NCI-H1417 (cell line): ENCODE measurements at regions not wholly inside any gene's neighbourhood (a gene's known extent, or its start where the extent isn't known, plus 50 kb on each side); places are given as distances from the start of the nearest gene placed in this dataset.

ENCODE experiments used
- DNase-seq, 3 experiments: peaks; one replicate each; lab custom pipeline; 2025; lab: John Stamatoyannopoulos, UW

DNA sequence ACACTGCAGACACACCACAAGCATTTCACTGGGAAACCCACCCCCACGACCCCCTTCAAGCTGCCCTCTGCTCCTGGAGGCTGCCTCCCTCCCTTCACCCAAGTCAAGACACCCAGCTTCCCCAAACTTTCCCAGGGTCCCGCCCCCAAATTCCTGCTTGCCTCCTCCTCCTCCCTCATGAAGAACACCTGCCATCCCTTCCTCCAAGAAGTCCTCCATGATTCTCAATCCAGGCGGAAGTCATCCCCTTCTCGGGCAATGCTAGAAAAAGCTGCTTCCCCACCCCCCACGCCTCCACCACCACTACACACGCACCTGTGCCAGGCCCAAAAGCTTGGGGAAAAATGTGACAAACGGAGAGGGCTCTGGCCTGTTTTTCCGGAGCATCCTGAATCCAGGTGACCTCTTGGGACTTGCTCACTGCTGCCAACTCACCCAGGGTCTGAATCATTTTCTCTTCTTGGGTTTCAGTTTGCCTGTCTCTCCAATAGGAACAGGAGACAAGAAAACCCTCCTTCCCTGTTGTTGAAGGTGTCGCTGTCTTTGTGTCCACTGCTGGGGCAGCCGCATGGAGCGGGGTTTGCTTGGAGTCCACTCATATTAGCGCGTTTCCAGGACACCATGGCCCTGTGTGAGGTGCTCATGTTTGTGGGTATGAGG lies 101.0 kb upstream of the CASZ1 start:
- DNase-seq: no peak

DNA sequence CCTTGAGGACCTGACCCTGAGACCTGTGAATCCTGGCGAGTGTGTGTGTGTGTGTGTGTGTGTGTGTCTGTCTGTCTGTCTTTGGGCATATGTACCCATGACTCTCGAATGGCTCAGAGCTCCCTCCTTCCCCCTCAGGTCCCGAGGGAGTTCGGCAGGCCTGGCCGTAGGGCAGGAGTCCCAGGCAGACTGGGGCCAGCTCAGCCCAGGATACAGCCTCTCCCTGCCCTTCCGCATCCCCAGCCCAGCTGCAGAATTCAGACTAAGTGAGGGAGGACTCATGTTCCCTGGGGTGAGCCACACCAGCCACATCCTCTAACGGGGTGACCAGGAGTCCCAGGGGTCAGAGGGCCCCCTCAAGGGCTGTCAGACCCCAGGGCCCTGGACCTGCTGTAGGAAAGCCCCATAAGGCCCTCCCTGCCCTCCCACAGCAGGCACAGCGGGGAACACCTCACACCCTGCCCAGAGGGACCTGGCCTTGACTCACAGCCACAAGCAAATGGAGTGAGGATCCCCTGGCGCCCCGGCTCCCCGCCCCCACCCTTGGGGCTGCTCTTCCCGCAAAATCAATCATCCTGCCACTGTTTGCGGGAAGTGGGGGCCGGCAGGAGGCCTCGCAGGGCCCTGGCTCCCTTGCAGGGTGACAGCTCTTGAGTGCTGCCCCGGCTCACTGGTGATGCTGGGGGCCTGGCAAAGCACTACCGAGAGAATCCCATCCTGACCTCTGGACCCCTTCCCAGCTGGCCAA lies 101.7 kb upstream of the CASZ1 start:
- peak in 2 of 3 experiments; percentile 46 to 60 for DNase-seq

DNA sequence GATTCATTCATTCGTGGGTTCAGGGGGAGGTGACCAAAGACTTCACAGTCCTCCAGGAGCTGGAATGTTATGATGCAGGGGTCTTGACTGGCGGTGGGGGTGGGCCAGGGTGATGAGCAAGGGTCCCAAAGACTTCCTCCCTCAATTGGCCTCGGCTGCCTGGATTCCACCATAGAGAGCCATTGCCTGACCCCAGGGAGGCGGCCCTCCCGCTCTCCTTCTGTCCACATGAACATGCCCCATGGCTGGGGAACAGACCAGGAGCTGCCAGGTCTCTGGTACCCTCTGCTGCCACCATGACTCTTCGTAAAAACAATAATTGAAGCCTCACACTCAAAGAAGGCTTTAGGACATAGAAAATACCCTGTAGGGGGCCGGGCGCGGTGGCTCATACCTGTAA lies 102.5 kb upstream of the CASZ1 start:
- no peak for DNase-seq

GRCh38 chr1:10899490-10900250 lies 103.2 kb upstream of the CASZ1 start:
- no peak for DNase-seq

DNA sequence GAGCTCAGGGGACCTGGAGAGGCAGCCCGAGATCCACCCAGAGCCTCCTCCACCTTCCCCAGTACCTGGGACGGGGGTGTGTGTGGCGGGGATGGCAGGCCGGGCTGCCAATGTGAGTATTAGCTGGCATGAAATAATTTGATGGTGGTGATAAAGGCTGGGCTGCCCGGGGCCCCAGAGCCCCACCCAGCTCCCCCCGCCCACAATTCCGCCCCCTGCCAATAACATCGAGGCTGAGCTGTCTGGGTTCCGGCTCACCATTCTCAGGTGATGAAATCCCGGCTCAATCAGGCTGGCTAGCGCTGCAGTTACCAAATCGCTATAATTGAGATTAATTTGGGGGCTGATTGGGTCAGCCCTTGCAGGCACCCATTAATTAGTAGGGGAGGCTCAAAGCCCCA lies 103.8 kb upstream of the CASZ1 start:
- DNase-seq: peak in 2 of 3 experiments; percentile 94 to 96

DNA sequence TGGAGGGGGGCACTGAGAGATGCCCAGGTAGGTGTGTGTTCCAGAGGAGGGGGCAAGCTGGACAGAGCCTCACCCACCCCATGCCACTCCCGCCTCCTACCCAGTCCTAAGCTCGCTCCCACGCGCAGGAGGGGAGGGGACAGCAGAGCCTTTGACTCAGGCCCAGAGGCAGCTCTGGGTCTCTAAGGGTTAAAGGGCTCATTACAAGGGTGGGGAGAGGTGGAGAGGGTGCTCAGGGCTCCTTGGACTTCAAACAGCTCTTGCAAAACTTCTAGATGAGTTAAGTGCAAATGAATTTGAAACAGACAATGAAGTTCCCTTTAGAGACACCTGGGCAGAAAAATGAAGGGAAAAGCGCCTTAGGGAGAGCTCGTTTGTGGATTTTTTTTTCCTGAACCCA lies 104.2 kb upstream of the CASZ1 start:
- DNase-seq: peak in 2 of 3 experiments; percentile 94 to 96

DNA sequence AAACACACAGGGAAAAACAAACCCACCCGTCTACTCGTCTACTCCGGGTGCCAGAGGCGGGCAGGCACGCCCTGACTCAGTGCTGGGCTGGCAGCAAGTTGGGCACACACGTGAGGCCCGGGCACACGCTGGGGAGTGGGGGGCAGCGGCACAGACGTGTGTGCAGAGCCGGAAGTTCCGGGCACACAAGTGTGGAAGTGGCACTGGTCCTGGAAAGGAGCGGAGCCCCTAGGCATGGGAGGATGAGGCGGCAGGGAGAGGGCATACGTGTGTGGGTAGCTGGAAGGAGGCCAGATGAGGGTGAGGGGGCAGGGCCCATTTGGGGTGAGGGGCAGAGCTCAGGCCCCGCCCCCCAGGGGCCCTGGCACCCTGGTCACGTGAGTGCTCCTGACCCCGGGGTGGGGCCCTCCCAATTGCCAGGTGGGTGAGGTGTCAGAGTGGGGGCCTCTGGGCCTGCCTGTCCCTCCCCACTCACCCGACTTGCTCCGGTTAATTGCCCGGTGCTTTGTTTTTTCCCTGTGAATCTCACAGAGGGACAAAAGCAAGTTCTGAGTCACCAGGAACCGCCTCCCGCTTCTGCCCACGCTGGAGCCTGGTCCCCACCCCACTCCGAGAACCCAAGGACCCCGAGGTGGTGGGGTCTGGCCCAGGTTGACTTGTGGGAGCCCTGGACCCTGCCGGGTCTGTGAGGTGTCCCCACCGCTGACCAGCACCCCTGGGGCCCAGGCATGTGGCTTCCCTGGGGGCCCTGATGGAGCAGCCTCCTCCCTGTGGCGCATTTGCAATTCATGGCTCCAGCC lies 104.8 kb upstream of the CASZ1 start:
- peak in 2 of 3 experiments; percentile 91 to 93 for DNase-seq

DNA sequence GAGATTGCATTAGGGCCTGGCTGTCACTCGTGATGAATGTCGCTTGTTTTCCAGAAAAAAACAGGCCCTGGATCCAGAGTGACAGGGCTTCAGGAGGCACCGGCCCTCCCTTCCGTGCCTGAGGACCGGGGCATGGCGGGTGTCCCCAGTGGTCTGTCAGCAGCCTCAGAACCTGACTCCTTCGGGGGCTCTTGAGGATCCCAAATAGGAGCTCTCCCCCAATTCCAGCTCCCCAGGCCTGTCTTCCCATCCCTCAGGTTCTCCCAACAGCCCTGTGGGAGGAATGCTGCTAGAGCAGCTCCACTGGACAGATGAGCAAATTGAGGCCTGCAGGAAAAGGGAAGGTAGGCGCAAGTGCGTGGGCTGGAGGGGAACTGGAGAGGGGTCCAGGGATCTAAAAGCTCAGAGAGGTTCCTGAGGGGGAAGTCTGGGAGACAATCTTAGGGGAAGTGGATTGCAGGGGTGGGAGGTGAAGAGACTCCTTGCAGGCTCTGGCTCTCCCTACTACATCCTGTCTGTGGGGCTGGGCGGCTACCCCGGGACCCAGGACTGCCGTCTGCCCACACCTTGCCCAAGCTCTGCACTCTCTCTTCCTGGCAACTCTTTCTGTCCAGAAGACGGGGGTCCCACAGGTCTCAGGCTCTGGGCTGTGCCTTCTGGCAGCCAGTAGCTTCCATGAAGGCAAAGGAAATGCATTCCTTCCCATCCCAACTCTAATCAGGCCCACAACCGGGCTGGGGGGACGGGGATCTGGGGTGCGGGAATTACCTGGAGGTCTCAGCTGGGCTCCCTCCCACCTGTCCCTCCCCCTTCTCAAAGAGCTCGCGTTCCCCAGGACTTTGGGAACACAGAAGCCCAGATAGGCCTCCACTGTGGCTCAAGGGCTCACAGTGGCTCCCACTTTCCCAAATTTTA lies 105.7 kb upstream of the CASZ1 start:
- no peak for DNase-seq

DNA sequence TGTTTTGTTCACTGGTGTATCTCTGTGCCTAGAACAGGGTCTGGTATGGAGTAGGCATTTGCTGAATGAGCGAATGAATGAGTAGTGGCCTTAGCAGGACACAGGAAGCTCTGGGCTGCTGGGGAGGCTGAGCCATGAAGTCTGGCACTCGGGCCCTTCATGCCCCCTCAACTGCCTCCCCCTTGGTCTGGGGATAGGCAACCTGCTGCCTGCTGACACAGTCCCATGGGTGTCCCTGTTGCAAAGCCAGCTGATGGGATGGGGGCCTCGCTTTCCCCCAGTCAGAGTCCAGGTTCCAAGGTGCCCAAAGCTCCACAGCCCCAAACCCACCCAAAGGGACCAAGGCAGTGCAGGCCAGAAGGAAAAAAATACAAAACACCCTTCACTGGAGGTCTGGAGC lies 107.0 kb upstream of the CASZ1 start:
- no peak for DNase-seq

DNA sequence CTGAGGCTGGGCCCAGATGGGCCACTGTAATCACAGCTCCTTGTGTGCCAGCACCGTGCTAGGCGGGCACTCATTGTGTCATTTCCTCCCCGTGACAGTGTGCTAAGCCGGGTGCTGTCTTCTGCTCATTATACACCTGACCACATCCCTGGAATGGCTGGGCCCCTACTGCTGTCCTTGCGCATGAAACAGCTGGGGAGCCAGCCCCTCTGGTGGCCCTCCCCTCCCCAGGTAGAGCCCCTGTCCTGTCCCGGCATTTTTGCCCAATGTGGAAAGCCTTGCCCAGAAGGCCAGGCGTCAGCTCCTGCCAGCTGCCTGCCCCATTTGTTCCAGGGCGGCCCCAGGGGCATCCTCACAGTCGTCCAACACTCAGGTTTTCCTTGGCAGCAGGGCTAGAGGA lies 107.4 kb upstream of the CASZ1 start:
- no peak for DNase-seq

- peak in 1 of 3 experiments; percentile 54 for DNase-seq
Observed at GRCh38 chr1:10904396-10905358, 107.8 kb upstream of the TARDBP start.

GRCh38 chr1:10905841-10906655 lies 106.4 kb upstream of the TARDBP start:
- no peak for DNase-seq

GRCh38 chr1:10906866-10907519 lies 105.5 kb upstream of the TARDBP start:
- DNase-seq: peak in 1 of 3 experiments; percentile 47

DNA sequence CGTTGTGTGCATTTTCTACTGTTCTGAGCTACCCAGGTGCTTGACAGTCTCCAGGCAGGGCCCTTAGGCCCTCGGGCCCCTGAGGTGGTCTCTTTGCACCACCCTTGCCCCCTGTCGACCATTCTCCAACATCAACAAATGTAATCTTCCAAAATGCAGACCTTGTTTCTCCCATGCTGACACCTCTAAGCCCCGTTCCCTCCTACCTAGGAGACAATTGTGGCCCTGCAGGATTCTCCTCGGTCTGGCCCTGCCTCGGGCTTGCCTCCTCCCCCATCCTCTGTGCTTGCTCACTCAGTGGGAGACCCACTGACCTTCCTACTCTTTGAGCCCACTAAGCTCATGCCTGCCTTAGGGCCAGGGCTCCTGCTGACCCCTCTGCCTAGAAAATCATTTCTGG lies 104.2 kb upstream of the TARDBP start:
- DNase-seq: no peak

GRCh38 chr1:10909697-10910680 lies 102.5 kb upstream of the TARDBP start:
- peak; percentile 7 to 61 (median 47) for DNase-seq

- no peak for DNase-seq
Observed at GRCh38 chr1:10910681-10911489, 101.6 kb upstream of the TARDBP start.
